ENCODE measurements at regions not wholly inside any gene's neighbourhood (a gene's known extent, or its start where the extent isn't known, plus 50 kb on each side); places are given as distances from the start of the nearest gene placed in this dataset.

DNA sequence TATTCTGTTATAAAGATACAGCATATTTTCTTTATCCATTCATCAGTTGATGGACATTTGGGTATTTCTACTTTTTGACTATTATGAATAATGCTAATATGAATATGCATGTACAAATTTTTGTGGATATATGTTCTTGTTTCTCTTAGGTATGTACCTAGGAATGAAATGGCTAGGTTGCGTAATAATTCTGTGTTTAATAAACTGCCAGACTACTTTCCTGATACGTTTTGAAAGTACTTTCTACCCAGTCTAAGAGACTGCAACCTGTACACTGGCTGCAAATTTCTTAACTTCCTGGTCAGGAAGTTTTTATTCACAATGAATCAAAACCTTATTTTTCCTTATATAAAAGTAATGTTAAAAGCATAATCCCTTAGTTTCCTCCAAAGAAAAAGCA lies 93.9 kb upstream of the STARD4 start:
- Histone ChIP-seq H3K4me3 (replicated peaks; ENCODE audit: low read depth, low read length) (no peak overlapping the region), H3K27me3 (replicated peaks; ENCODE audit: control insufficient read depth, insufficient read depth, low read length) (no peaks in the 10 kb centered on the region), H3K36me3 (ENCODE audit: control insufficient read depth, insufficient read depth, low read length) (no peaks in the 10 kb centered on the region)
- TF ChIP-seq, protein P1, sequence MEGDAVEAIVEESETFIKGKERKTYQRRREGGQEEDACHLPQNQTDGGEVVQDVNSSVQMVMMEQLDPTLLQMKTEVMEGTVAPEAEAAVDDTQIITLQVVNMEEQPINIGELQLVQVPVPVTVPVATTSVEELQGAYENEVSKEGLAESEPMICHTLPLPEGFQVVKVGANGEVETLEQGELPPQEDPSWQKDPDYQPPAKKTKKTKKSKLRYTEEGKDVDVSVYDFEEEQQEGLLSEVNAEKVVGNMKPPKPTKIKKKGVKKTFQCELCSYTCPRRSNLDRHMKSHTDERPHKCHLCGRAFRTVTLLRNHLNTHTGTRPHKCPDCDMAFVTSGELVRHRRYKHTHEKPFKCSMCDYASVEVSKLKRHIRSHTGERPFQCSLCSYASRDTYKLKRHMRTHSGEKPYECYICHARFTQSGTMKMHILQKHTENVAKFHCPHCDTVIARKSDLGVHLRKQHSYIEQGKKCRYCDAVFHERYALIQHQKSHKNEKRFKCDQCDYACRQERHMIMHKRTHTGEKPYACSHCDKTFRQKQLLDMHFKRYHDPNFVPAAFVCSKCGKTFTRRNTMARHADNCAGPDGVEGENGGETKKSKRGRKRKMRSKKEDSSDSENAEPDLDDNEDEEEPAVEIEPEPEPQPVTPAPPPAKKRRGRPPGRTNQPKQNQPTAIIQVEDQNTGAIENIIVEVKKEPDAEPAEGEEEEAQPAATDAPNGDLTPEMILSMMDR (IDR thresholded peaks at IDR 0.05; ENCODE audit: insufficient read depth, low read length, poor library complexity, severe bottlenecking): no peak
- no peak for DNase-seq (ENCODE audit: extremely low read depth, insufficient read length)

DNA sequence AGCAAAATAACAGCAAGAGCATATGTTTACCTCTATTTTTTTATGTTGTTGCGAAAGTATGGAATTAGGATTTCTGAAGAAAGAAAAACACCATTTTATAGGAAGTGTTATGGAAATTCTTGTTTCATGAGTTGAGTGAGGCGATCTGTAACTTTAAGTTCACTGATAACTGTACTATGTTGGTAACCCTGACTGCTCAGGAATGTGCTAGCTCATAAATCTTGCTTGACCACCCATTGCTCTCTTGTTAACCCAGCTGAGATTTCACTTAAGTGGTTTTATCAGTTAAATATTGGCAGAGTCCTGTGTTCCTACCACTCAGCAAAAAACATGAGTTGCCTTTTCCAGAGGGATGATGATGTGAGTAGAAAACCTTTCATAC lies 91.1 kb upstream of the STARD4 start:
- H3K36me3 ChIP-seq (ENCODE audit: control insufficient read depth, insufficient read depth, low read length): no peaks in the 10 kb centered on the region
- DNase-seq (ENCODE audit: extremely low read depth, insufficient read length): no peak

DNA sequence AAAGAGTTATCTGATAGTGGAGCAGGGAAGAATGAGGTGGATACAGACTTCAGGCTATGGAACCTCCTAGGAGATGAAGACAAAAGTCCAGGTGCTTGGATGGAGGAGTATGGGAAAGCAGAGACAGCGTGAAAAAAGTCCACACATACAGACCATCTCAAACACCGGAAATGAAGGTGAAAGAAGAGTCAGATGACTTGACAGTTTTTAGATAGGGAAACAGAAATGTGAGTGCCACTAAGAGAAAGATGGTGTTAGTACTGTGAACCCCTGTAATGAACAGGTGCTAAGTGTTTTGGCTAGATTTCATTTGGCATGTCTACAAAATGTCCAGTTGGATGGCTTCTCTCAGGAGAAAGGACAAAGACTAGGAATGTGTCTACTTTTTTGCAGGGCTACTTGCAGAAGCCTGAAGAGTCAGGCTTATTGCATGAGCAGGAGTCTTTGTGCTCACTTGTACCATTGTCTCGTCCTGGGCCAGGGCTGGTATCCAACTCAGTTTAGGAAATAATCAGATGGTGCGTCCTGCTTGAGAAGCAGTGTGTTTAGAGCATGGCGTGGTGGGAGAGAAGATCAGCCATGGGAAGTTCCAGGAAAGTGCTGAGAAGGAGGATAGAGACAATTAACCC lies 90.6 kb upstream of the STARD4 start:
- no peaks in the 10 kb centered on the region for H3K36me3 ChIP-seq (ENCODE audit: control insufficient read depth, insufficient read depth, low read length)
- no peak overlapping the region for H3K4me3 ChIP-seq (replicated peaks; ENCODE audit: low read depth, low read length)
- TF ChIP-seq, protein P1 (IDR thresholded peaks at IDR 0.05; ENCODE audit: insufficient read depth, low read length, poor library complexity, severe bottlenecking): no peak
- DNase-seq (ENCODE audit: extremely low read depth, insufficient read length): no peak
- no peaks in the 10 kb centered on the region for H3K27me3 ChIP-seq (replicated peaks; ENCODE audit: control insufficient read depth, insufficient read depth, low read length)

More for the DNA sequence above, 91.1 kb upstream of the STARD4 start:
- Histone ChIP-seq H3K27me3 (replicated peaks; ENCODE audit: control insufficient read depth, insufficient read depth, low read length) (no peaks in the 10 kb centered on the region), H3K4me3 (replicated peaks; ENCODE audit: low read depth, low read length) (no peak overlapping the region)
- TF ChIP-seq, protein P1 (IDR thresholded peaks at IDR 0.05; ENCODE audit: insufficient read depth, low read length, poor library complexity, severe bottlenecking): no peak

- TF ChIP-seq, protein P1 (IDR thresholded peaks at IDR 0.05; ENCODE audit: insufficient read depth, low read length, poor library complexity, severe bottlenecking): no peak
These were observed 86.7 kb upstream of the STARD4 start for GRCh38 chr5:111598996-111599395.

GRCh38 chr5:111597491-111597890 lies 85.2 kb upstream of the STARD4 start:
- H3K27me3 ChIP-seq (replicated peaks; ENCODE audit: control insufficient read depth, insufficient read depth, low read length): no peaks in the 10 kb centered on the region
- H3K4me3 ChIP-seq (replicated peaks; ENCODE audit: low read depth, low read length): no peak overlapping the region
- DNase-seq (ENCODE audit: extremely low read depth, insufficient read length): no peak
- TF ChIP-seq, protein P1 (IDR thresholded peaks at IDR 0.05; ENCODE audit: insufficient read depth, low read length, poor library complexity, severe bottlenecking): no peak
- H3K36me3 ChIP-seq (ENCODE audit: control insufficient read depth, insufficient read depth, low read length): no peaks in the 10 kb centered on the region

More at GRCh38 chr5:111598996-111599395, 86.7 kb upstream of the STARD4 start:
- Histone ChIP-seq H3K4me3 (replicated peaks; ENCODE audit: low read depth, low read length) (no peak overlapping the region), H3K36me3 (ENCODE audit: control insufficient read depth, insufficient read depth, low read length) (no peaks in the 10 kb centered on the region), H3K27me3 (replicated peaks; ENCODE audit: control insufficient read depth, insufficient read depth, low read length) (no peaks in the 10 kb centered on the region)
- no peak for DNase-seq (ENCODE audit: extremely low read depth, insufficient read length)

GRCh38 chr5:111596705-111597104 lies 84.4 kb upstream of the STARD4 start:
- Histone ChIP-seq H3K4me3 (replicated peaks; ENCODE audit: low read depth, low read length) (no peak overlapping the region), H3K27me3 (replicated peaks; ENCODE audit: control insufficient read depth, insufficient read depth, low read length) (no peaks in the 10 kb centered on the region), H3K36me3 (ENCODE audit: control insufficient read depth, insufficient read depth, low read length) (no peaks in the 10 kb centered on the region)
- no peak for DNase-seq (ENCODE audit: extremely low read depth, insufficient read length)
- TF ChIP-seq, protein P1 (IDR thresholded peaks at IDR 0.05; ENCODE audit: insufficient read depth, low read length, poor library complexity, severe bottlenecking): no peak
